Stimulated activated CD4-positive, alpha-beta T cell treated with anti-CD3 and anti-CD28 coated beads, Interleukin-12 subunit alpha, Interleukin-12 subunit beta, amount 100 ng/mL, for 4 hours (primary cell): ENCODE measurements at regions not wholly inside any gene's neighbourhood (a gene's known extent, or its start where the extent isn't known, plus 50 kb on each side); places are given as distances from the start of the nearest gene placed in this dataset.

Experiments used
- DNase-seq: peaks from one replicate; pipeline ENCODE4 v3.0.0-alpha.2; 2020

DNA sequence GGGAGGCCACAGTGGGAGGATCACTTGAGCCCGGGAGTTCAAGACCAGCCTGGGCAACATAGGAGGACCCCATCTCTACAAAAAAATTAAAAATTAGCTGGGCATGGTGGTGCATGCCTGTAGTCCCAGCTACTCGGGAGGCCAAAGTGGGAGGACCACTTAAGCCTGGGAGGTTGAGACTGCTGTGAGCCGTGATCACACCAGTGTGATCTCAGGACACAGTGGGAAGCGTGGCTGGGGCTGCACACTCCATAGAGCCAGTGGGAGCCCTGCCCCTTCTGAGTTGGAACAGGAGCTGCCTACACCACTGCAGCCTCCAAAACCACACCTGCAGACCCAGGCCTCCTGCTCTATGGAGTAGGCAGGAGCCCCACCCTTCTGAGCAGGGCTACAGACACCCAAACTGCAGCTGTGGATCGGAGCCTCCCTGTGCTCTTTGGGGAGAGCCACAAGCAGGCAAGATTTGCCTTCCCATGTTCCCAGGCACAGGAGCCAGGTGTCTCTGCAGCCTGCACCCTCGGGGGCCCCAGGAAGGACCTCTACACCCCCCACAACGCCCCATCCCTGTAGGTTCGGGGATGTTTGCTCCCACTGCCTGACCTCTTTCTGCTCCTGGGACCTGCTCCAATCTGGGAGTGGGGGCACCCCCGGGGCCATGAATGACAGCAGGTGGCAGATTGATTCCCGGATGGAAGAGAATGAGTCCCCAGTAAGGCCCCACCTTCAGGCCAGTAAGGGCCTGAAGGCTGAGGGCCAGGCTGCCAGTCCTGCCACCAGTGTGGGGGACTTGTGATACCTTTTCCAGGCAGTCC is 245.4 kb downstream of the BUD13 start:
- no peak for DNase-seq

DNA sequence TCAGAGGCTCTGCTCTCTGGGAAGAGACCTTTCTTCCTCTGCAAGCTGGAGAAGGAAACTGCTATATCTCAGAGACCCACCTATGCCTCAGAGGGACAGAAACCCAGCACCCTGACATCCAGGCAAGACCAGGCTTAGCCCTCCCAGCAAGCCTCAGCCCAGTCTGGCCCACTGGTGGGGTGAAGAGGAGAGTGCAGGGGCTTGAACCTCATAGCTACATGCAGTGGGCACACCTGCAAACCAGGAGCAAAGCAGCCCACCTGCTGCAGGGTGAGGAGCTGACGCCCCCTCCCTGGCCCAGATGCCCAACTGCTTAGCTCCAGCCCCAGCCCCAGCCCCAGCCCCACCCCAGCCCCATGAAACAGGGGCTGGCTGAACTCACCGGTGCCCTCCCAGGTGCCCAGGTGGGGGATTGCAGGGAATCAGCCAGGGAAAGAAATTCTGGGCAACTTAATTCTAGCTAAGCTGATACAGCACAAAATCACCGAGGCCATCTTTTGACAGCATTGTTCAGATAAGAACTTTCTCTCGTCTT is 246.8 kb downstream of the BUD13 start:
- DNase-seq = no peak

GRCh38 chr11:116519499-116519898 is 253.3 kb downstream of the BUD13 start:
- no peak for DNase-seq

GRCh38 chr11:116518141-116518540 is 254.6 kb downstream of the BUD13 start:
- DNase-seq = no peak

DNA sequence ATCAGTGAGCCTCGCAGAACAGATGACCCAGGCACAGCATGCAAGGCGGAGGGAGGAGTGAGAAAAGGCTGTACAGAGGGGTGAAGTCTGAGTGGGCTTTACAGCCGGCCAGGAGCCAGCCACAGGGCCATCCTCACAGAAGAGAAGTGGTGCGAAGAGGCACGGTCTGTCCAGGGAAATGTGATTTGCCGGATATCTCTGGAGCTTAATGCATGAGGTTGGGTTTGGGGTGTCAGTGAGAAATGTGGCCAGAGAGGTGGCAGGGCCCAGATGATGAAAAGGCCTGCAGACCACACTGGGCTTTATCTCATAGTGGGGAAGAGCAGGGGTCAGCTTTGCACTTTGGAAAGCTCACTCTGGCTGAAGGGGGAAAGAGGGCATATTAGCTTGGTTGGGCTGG is 255.2 kb downstream of the BUD13 start:
- no peak for DNase-seq

- DNase-seq = no peak
Observed at GRCh38 chr11:116517077-116517476, 255.7 kb downstream of the BUD13 start.

DNA sequence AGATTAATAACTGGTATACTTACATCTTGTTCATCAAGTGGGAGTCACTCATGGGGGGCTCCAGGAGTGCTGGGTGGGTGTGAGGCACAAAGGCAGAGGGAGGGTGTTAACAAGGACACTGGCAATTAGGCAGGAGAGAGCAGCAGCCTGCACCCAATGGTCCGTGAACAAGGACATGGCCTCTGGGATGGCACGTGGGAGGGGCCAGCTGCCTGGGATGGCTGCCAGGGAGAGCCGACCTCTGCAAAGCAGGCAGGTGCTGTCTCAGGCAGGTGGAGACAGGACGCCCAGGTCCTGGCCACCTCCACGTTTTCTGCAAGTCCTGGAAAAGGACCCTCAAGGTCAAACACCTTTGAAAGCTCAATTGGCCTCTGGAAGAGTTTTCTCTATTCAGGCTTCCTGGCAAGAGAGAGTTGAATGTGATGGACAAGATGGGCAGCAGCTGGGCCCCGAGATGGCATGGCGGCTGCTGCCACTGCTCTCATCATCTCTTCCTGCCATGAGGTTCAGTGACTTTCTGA is 257.1 kb downstream of the BUD13 start:
- no peak for DNase-seq

- no peak for DNase-seq
Observed at GRCh38 chr11:116513894-116514293, 258.9 kb downstream of the BUD13 start.

- no peak for DNase-seq
Observed at GRCh38 chr11:116513278-116513823, 259.4 kb downstream of the BUD13 start.

DNA sequence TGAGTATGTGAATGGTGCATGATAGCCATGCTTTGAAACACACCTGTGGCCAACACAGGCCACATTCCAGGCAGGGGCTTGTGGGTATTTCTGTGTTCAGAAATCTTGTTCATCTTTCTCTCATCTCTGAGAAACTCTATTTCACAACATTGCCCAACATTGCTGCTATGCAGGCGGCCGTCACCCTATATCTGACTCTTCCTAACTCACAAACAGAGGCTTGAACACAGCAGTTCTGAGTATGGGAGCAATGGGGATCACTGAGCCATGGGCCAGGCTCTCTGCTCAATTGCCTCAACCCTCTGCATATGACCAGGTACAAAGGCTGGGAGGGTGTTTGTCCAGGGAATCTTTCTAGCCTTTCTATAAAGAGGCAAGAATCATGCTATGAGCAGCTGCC is 259.9 kb downstream of the BUD13 start:
- DNase-seq = no peak

GRCh38 chr11:116511684-116512083 is 261.1 kb downstream of the BUD13 start:
- no peak for DNase-seq

GRCh38 chr11:116510886-116511650 is 261.7 kb downstream of the BUD13 start:
- DNase-seq = no peak

DNA sequence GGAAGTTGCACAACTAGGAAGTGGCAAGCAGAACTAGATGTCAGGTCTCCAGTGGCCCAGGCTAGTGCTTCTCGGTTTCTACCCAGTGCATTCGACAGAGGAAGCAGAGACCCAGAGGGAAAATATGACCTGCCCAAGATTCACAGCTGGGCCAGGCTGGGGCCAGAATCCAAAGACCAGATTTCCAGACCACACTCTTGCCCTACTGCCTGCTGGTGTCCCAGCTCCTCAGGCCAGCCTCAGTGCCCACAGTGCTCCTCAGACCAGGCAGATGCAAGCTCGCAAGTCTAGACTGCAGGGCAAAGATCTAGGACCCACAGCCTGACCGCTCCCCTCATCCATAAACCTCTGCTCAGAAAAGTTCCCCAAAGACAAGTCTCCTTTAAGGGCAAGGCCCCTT is 262.6 kb downstream of the BUD13 start:
- DNase-seq = no peak

DNA sequence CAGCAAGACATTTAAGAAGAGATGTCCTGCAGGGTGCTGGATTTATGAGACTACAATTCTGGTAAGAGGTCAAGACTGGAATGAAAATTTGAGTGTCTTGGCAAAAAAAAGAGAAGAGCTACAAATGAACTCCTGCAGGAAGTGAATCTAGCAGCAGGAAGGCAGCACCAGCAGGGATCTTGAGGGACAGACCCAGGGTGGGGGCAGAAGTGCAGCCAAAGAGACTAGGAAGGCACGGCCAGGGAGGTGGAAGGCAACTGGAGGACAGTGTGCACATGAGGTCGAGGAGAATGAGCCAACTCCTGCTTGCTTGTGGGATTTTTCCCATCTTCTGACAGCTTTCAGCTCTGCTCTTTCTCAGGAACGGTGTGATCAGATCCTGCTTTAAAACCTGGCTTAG is 263.2 kb downstream of the BUD13 start:
- DNase-seq = no peak

GRCh38 chr11:116507849-116508695 is 264.7 kb downstream of the BUD13 start:
- DNase-seq = no peak

- DNase-seq = no peak
Observed at GRCh38 chr11:116507016-116507415, 265.8 kb downstream of the BUD13 start.

DNA sequence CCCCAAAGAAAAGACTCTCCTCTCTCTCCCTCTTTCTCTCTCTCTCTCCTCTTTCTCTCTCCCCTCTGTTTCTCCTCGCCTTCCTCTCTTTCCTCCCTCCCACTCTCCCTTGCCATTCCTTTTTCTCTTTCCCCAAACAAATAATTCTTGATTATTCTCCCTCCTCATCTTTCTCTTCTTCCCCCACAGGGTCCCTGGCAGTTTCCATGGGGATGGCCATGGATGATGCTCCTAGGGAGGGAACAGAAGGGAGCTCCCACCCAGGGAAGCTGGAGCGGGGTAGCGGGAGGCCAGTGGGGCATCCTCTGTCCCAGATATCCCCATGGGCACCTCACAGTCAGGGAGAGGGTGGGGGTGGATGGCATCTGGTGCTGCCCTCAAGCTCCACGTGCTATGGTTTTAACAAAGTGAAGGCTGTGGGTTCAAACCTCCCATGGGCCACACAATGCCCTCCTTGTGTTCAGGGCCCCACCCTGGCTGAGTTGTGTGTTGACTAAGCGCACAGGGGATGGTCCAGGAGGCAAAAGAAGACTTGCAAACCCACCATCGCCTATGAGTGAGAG is 266.4 kb downstream of the BUD13 start:
- no peak for DNase-seq

DNA sequence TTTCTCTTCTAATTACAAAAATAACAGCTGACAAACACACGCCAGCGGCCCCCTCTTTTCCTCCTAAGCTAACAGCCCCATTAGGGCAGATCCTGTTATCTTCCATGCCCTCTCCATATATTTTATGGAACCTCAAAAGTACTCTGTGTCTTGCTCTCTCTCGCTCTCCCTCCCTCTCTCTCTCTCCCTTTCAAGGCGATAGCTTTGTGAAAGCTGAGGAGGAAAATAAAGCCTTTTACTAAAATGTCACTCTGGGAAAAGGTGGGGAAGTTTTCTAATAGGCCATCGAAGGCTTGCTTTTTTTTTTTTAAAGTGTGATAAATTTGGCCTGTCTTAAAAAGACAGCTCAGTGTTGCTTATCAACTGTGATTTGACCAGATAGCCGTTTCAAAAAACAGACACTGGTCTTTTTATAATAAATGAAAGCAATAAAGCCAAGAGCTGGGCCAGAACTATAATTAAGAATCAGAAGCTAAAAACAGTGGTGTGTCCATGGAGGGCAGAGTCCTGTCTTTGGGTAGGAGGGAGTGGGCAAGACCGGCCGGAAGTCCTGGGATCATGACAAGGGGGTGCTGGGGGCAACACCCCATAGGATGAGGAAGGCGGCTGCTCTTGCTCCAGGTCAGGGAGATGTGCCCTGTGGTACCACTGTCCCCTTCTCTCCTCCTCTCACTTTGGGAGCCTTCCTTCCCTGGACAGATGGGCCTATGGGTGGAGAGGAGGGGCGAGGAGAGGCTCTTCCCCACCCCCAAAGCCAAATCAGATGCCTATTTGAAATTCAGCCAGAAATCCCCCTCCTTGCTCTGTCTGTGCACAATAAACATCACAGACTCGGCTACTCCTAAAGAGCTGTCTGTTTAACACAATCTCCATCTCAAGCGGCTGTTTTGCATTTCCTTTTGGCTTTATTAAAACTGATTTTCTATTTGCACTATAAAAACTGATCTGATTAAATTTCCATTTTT is 267.2 kb downstream of the BUD13 start:
- no peak for DNase-seq

GRCh38 chr11:116504541-116505297 is 268.1 kb downstream of the BUD13 start:
- DNase-seq = no peak
